ENCODE measurements at regions not wholly inside any gene's neighbourhood (a gene's known extent, or its start where the extent isn't known, plus 50 kb on each side); places are given as distances from the start of the nearest gene placed in this dataset.

DNA sequence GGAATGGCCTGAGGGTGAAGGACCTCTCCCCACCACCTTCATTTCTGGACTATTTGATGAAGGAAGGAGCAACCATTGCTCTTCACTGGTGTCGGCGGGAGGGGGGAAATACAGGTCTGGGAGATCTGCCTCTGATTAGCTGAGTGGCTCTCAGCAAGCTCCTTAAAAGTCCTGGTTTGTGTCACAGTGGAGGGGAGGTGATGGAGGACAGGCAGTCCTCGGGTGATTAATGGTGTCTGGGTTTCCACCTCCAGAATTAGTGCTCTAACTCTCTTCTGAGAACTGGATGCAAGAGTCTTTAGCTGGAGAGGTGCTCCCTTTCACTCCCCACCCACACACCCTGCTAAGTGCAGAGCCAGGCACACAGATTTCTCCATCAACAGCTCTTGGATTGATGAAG lies 83.2 kb downstream of the TTC32 start:
- TF ChIP-seq TARDBP (IDR thresholded peaks at IDR 0.05), result no peak
- no peak for TF ChIP-seq SP1 (IDR thresholded peaks at IDR 0.05)
- TF ChIP-seq L3MBTL2 (conservative IDR thresholded peaks at IDR 0.05), result no peak
- no peak for TF ChIP-seq BHLHE40 (IDR thresholded peaks at IDR 0.05; ENCODE audit: borderline replicate concordance)
- TF ChIP-seq HDGF (IDR thresholded peaks at IDR 0.05; ENCODE audit: borderline replicate concordance), result no peak
- TF ChIP-seq SUZ12 (IDR thresholded peaks at IDR 0.05), result no peak
- no peak for TF ChIP-seq LEF1 (IDR thresholded peaks at IDR 0.05; ENCODE audit: borderline replicate concordance)
- no peak for TF ChIP-seq ZNF384 (IDR thresholded peaks at IDR 0.05)
- no peak for TF ChIP-seq ARNT (IDR thresholded peaks at IDR 0.05)
- no peak for TF ChIP-seq FOXA1 (IDR thresholded peaks at IDR 0.05)
- no peak for TF ChIP-seq PKNOX1 (IDR thresholded peaks at IDR 0.05)
